ENCODE measurements at regions not wholly inside any gene's neighbourhood (a gene's known extent, or its start where the extent isn't known, plus 50 kb on each side); places are given as distances from the start of the nearest gene placed in this dataset.

- no peak overlapping the region for H3K4me3 Mint-ChIP-seq
- peaks cover 3 to 8% of the 10 kb centered on the region in 2 donors for H3K9me3 Mint-ChIP-seq
- no peaks in the 10 kb centered on the region for H3K36me3 ChIP-seq (ENCODE audit: control insufficient read depth, insufficient read depth, low read length)
- no peak for ATAC-seq
- no peak for DNase-seq
- H3K27me3 Mint-ChIP-seq (ENCODE audit: low read depth in 2 of 2) = no peaks in the 10 kb centered on the region
- intact Hi-C loops (cut with micrococcal nuclease) = no loop called here
- H3K27ac Mint-ChIP-seq = no peak overlapping the region
- no peaks in the 10 kb centered on the region for H3K27me3 ChIP-seq (ENCODE audit: control insufficient read depth, insufficient read depth, low read length)
- no peaks in the 10 kb centered on the region for H3K4me1 ChIP-seq (ENCODE audit: control insufficient read depth, insufficient read depth, low read length)
- H3K27ac ChIP-seq (ENCODE audit: low read length) = no peak overlapping the region
- TF ChIP-seq CTCF (IDR thresholded peaks at IDR 0.05) = no peak
- H3K4me1 Mint-ChIP-seq = no peaks in the 10 kb centered on the region
- no peaks in the 10 kb centered on the region for H3K9me3 ChIP-seq (ENCODE audit: control insufficient read depth, insufficient read depth, low read length)
- no peaks in the 10 kb centered on the region for H3K36me3 Mint-ChIP-seq
- no peak overlapping the region for H3K4me3 ChIP-seq (ENCODE audit: low read length)
These were observed 434.2 kb upstream of the ONECUT1 start for GRCh38 chr15:53224371-53224770.

- ATAC-seq = no peak
- Mint-ChIP-seq H3K4me3 (no peak overlapping the region), H3K36me3 (no peaks in the 10 kb centered on the region), H3K27me3 (ENCODE audit: low read depth in 2 of 2) (no peaks in the 10 kb centered on the region), H3K4me1 (no peaks in the 10 kb centered on the region), H3K27ac (no peak overlapping the region), H3K9me3 (peaks cover 3 to 8% of the 10 kb centered on the region in 2 donors)
- no peak overlapping the region for H3K27ac ChIP-seq (ENCODE audit: low read length)
- WGBS (ENCODE audit: insufficient coverage) = 100% methylated on average over 1 of the region's 1 CpG
- H3K4me3 ChIP-seq (ENCODE audit: low read length) = no peak overlapping the region
- intact Hi-C loops (cut with micrococcal nuclease) = no loop called here
- TF ChIP-seq CTCF (IDR thresholded peaks at IDR 0.05) = no peak
- DNase-seq = no peak
- H3K27me3 ChIP-seq (ENCODE audit: control insufficient read depth, insufficient read depth, low read length) = no peaks in the 10 kb centered on the region
- no peaks in the 10 kb centered on the region for H3K9me3 ChIP-seq (ENCODE audit: control insufficient read depth, insufficient read depth, low read length)
- H3K36me3 ChIP-seq (ENCODE audit: control insufficient read depth, insufficient read depth, low read length) = no peaks in the 10 kb centered on the region
- H3K4me1 ChIP-seq (ENCODE audit: control insufficient read depth, insufficient read depth, low read length) = no peaks in the 10 kb centered on the region
These were observed 433.7 kb upstream of the ONECUT1 start for GRCh38 chr15:53223815-53224214.

GRCh38 chr15:53218666-53219580, 428.8 kb upstream of the ONECUT1 start:
- H3K27me3 Mint-ChIP-seq (ENCODE audit: low read depth in 2 of 2) = peaks cover 0 to 6% of the 10 kb centered on the region in 2 donors
- no peak overlapping the region for H3K4me3 Mint-ChIP-seq
- WGBS (ENCODE audit: insufficient coverage) = 61% methylated on average over 6 of the region's 7 CpGs
- no peaks in the 10 kb centered on the region for H3K4me1 Mint-ChIP-seq
- Histone ChIP-seq H3K27ac (ENCODE audit: low read length) (no peak overlapping the region), H3K27me3 (ENCODE audit: control insufficient read depth, insufficient read depth, low read length) (no peaks in the 10 kb centered on the region), H3K36me3 (ENCODE audit: control insufficient read depth, insufficient read depth, low read length) (no peaks in the 10 kb centered on the region), H3K4me1 (ENCODE audit: control insufficient read depth, insufficient read depth, low read length) (no peaks in the 10 kb centered on the region), H3K4me3 (ENCODE audit: low read length) (no peak overlapping the region), H3K9me3 (ENCODE audit: control insufficient read depth, insufficient read depth, low read length) (no peaks in the 10 kb centered on the region)
- H3K36me3 Mint-ChIP-seq = no peaks in the 10 kb centered on the region
- H3K9me3 Mint-ChIP-seq = peaks cover 7 to 9% of the 10 kb centered on the region in 2 donors
- intact Hi-C loops (cut with micrococcal nuclease) = no loop called here
- ATAC-seq (no peak), DNase-seq (no peak)
- H3K27ac Mint-ChIP-seq = no peak overlapping the region
- TF ChIP-seq CTCF (IDR thresholded peaks at IDR 0.05) = no peak

- Mint-ChIP-seq H3K4me3 (no peak overlapping the region), H3K27me3 (ENCODE audit: low read depth in 2 of 2) (peaks cover 0 to 6% of the 10 kb centered on the region in 2 donors), H3K4me1 (no peaks in the 10 kb centered on the region), H3K36me3 (no peaks in the 10 kb centered on the region), H3K9me3 (peaks cover 3 to 4% of the 10 kb centered on the region in 2 donors), H3K27ac (no peak overlapping the region)
- no peak overlapping the region for H3K4me3 ChIP-seq (ENCODE audit: low read length)
- no peak for DNase-seq
- WGBS (ENCODE audit: insufficient coverage) = 76% methylated on average over 2 of the region's 3 CpGs
- intact Hi-C loops (cut with micrococcal nuclease) = no loop called here
- no peaks in the 10 kb centered on the region for H3K4me1 ChIP-seq (ENCODE audit: control insufficient read depth, insufficient read depth, low read length)
- no peaks in the 10 kb centered on the region for H3K27me3 ChIP-seq (ENCODE audit: control insufficient read depth, insufficient read depth, low read length)
- H3K9me3 ChIP-seq (ENCODE audit: control insufficient read depth, insufficient read depth, low read length) = no peaks in the 10 kb centered on the region
- no peak overlapping the region for H3K27ac ChIP-seq (ENCODE audit: low read length)
- ATAC-seq = no peak
- no peak for TF ChIP-seq CTCF (IDR thresholded peaks at IDR 0.05)
- no peaks in the 10 kb centered on the region for H3K36me3 ChIP-seq (ENCODE audit: control insufficient read depth, insufficient read depth, low read length)
These were observed 425.9 kb upstream of the ONECUT1 start for GRCh38 chr15:53216036-53216435.

Measured in natural killer cell (primary cell).